NCI-H2171 (cell line): ENCODE measurements at regions not wholly inside any gene's neighbourhood (a gene's known extent, or its start where the extent isn't known, plus 50 kb on each side); places are given as distances from the start of the nearest gene placed in this dataset.
"Not testable (repeated sequence)": the region's sequence is repeated elsewhere in the genome, so short reads cannot be mapped to it uniquely, and the experiment has no call there.

Source experiments
- DNase-seq: peaks from one replicate; lab custom pipeline; 2025; lab: John Stamatoyannopoulos, UW

- not testable (repeated sequence) for DNase-seq
These were observed 664.6 kb upstream of the DPPA4 start for GRCh38 chr3:110001905-110002304.

DNA sequence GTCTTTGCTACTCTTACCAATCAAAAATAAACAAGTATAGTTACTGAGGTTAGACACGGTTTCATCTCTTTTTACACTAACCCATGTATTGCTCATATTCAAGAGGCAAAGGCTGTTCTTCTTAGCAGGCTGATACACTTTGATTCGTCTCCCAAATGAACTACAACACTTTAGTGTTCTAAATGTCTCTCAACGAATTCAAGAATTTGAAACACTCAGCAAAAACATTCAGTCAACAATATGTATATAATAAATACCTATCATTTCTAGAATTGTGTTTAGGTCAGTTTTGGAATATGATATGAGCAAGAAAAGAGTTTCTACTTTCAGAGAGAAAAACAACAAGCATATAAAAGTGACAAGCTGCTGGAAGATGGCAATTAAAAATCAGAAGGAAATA is 669.6 kb upstream of the DPPA4 start:
- no peak for DNase-seq

GRCh38 chr3:110015231-110015963 is 678.1 kb upstream of the DPPA4 start:
- DNase-seq: no peak

DNA sequence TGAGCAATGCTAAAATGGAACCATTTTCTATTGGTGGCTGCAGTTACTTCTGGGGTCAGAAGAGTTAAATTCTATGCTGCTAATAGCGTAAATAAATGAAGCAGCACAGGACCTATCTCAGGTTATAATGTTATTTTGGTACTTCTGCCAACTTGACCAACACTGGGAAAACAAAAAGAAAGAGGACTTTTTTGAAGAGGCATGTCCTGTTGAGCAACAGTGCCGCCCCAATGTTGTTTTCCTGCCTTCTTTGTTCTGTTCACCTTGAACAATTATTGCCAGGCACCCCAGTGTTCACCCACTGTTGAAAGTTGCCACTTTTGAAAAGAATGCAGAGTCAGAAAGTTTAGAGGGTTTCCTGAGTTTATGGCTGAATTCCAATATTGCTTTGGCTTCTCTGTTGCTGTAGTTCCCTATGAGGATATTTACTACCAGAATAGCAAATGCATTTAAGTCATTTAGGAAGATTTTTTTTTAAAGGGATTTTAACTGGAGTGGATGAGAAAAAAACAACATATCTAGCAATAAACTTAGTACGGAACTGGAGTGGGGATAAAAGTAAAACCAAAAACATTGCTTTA is 679.0 kb upstream of the DPPA4 start:
- DNase-seq: no peak

GRCh38 chr3:110017304-110017703 is 680.0 kb upstream of the DPPA4 start:
- DNase-seq: no peak

GRCh38 chr3:110021659-110022058 is 684.3 kb upstream of the DPPA4 start:
- no peak for DNase-seq

- DNase-seq: not testable (repeated sequence)
These were observed 685.7 kb upstream of the DPPA4 start for GRCh38 chr3:110023022-110023421.

- DNase-seq: no peak
These were observed 689.1 kb upstream of the DPPA4 start for GRCh38 chr3:110026421-110026820.

DNA sequence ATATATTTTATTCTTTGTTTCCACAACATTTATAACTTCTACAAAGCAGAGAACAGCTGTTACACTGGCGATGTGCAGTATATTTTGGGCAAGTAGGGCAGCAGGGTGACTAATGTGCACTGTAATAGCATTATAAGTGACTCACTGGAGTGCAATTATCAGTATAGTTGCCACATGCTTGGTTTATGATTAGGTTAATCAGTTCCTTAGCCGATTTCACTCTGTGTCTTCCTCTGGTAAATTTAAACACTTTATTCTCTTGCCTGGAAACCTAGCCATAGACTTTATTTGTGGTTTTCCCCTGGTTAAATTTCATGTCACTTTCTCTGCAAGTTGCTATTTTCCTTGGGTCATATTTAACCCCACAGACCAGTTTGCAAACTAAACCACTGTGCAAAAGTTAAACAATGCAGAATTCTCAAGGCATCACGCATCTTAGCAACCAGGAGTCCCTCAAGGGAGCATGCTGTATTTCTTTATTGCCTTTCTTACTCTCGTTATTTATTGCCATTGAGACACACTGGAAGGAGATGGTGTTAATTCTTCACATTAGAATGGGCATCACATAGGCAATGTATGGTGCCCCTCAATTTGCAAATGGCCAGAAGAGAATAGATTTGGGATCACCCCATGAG is 690.2 kb upstream of the DPPA4 start:
- DNase-seq: no peak

DNA sequence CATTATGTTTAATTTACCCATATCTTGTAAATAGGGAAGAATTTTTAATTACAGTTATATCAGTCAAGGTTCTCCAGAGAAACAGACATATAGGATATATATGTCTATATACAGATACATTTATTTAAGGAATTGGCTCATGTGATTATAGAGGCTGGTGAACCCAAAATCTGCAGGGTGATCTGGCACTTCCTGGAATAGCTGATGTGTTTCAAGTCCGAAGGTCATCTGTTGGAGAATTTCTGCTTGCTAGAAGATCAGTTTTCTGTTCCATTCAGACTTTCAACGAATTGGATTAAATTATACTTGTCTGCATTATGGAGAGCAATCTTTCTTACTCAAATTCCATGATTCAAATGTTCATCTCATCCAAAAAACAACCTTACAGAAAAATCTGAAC is 694.6 kb upstream of the DPPA4 start:
- DNase-seq: no peak

DNA sequence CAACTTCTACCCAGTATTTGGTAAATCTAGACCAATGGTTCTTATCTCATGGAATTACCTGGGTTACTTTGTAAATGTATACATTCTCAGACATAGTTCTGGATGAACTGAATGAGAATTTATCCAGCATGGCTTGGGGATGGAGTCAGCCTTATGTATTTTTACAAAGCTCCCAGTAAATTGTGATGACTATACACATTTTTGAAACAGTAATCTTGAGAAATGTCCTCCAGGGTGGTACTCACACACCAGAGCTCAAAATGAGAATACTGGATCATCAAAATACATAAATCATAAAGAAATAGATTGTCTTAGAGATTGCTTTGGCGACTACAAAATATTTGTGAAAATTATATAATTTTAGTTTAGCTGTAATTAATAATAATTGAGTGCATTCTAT is 722.1 kb upstream of the DPPA4 start:
- no peak for DNase-seq

DNA sequence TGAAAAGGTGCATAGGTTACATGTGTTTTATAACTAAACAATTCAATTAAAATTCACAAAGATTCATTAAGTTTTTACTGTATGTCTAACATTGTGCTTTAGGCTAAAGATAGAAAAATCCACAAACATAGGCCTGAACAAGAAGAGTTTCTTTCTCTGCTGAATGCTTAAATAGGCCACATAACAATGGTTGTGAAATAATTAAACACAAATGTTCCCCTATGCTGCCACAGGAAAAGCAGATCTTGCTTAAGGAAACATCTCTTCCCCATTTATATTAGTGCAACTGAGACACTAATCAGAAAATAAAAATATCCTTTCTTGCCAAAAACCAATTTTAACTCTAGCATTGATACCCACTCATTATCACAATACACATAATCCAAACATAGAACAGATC is 725.4 kb upstream of the DPPA4 start:
- no peak for DNase-seq

- DNase-seq: no peak
These were observed 725.8 kb upstream of the DPPA4 start for GRCh38 chr3:110063178-110063577.

GRCh38 chr3:110066206-110066605 is 728.9 kb upstream of the DPPA4 start:
- no peak for DNase-seq

DNA sequence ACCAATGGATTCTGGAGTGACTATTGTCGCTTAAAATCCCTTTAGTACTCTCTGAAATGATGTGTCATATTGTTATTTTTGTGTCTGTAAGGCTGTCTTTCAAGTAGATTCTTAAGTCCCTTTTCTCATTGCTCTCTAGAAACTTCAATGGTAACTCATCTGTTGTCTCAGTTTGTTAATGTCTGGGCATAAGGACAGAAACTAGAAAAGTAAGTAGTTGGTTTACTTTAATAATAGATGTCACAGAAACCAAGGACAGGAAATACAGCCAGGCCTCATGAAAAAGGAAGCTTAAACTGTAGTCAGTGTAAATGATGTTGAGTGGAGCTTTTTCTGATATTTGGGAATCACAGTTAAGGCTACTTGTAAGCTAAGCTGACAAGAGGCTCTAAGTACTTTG is 730.2 kb upstream of the DPPA4 start:
- DNase-seq: no peak

DNA sequence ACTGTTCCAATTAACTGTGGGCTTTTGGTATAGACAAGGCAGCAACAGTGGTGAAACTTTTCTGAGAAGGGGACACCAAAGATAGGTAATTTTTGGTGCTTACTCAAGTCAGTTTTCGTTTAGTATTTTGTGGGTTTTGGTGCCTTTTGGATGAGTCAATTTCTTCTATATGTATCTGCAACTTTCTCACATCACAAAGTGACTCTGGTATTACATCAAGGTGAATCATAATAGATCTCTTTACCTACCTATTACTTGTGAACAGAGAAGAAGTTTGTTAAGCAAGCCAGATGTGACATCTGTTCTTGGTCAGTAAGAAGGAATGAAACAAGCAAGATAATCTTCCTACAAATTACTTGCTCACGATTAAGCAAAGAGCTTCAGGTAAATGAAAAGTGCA is 732.4 kb upstream of the DPPA4 start:
- DNase-seq: no peak

DNA sequence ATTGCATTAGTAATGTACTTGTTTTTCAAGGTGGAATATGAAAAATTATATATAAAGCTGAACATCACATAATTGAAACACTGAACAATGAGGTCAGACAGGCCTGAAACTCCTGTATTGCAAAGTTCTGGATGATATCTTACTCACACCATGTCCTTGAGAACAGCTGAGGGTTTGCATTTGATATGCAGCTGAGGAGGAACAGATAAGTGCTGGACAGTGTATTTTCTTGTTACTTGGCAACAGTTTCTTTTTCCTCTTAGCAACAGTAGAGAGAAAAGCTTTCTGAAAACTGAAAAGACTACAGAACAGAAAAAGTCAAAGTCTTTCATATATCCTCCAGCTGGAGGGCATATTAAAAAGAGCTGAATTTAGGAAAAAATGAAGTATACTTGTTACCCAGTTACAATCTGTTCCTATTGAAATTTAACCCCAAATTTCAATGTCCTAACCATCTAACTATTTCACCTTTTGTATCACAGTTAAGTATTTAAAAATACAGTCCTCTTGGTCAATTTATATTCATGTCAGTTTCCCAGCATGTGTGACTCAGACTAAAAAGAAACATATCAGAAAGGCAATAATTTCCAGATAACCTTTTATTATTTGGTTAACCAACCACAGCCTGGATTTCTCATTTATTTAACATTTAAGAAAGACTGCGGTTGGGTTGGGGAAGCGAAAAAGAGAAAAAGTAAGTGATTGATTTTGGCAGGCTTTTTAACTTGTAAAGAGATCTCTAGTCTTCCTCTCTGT is 733.0 kb upstream of the DPPA4 start:
- no peak for DNase-seq

- DNase-seq: no peak
These were observed 736.7 kb upstream of the DPPA4 start for GRCh38 chr3:110074095-110074494.

DNA sequence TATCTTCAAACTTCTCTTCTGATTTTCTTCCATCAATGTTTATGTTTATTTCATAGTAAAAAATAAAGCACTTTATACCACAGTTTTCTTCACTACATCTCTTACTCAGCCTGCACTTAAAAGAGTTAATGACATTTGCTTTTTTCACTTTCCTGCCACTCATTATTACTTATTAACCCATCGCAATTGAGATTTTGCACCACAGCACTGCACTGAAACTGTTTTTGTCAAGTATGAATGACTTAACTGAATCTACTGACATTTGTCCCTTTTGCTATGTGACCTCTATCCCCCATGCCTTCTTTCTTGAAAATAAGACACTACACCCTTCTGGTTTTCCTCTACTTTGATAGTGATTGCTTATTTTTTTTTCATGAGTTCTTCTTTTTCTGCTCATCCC is 739.7 kb upstream of the DPPA4 start:
- DNase-seq: no peak

- DNase-seq: no peak
These were observed 756.1 kb upstream of the DPPA4 start for GRCh38 chr3:110093411-110093810.

DNA sequence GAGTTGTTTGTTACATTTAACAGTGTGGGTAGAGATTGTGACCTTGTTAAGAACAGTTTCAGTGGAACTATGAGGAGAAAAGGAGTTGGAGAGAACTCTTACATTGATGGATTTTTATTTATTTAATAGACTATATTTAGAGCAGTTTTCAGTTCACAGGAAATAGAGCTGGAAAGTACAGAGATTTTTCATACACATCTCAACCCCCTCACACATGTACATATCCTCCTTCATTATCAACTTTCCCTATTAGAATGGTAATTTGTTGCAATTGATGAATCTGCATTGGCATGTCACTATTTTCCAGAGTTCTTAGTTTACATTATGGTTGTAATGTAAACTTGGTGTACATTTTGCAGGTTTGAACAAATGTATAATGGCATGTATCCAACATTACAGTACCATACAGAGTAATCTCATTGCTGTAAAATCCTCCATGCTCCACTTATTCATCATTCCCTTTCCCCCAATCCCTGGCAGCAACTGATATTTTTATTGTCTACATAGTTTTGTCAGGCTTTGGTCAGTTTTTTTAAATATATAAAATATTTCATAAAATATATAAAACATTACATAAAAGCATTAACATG is 756.6 kb upstream of the DPPA4 start:
- no peak for DNase-seq

GRCh38 chr3:110099711-110100110 is 762.4 kb upstream of the DPPA4 start:
- no peak for DNase-seq
